ENCODE measurements at regions not wholly inside any gene's neighbourhood (a gene's known extent, or its start where the extent isn't known, plus 50 kb on each side); places are given as distances from the start of the nearest gene placed in this dataset.

- H3K27me3 Mint-ChIP-seq = peaks cover 10% of the 10 kb centered on the region
- H3K4me3 Mint-ChIP-seq = no peak overlapping the region
- H3K4me1 Mint-ChIP-seq (ENCODE audit: unreplicated experiment) = peaks cover 12% of the 10 kb centered on the region
- no peaks in the 10 kb centered on the region for H3K36me3 Mint-ChIP-seq
- no peaks in the 10 kb centered on the region for H3K9me3 Mint-ChIP-seq
- TF ChIP-seq, protein P1, sequence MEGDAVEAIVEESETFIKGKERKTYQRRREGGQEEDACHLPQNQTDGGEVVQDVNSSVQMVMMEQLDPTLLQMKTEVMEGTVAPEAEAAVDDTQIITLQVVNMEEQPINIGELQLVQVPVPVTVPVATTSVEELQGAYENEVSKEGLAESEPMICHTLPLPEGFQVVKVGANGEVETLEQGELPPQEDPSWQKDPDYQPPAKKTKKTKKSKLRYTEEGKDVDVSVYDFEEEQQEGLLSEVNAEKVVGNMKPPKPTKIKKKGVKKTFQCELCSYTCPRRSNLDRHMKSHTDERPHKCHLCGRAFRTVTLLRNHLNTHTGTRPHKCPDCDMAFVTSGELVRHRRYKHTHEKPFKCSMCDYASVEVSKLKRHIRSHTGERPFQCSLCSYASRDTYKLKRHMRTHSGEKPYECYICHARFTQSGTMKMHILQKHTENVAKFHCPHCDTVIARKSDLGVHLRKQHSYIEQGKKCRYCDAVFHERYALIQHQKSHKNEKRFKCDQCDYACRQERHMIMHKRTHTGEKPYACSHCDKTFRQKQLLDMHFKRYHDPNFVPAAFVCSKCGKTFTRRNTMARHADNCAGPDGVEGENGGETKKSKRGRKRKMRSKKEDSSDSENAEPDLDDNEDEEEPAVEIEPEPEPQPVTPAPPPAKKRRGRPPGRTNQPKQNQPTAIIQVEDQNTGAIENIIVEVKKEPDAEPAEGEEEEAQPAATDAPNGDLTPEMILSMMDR (conservative IDR thresholded peaks at IDR 0.05) = no peak
- no peak for DNase-seq (ENCODE audit: extremely low spot score, unreplicated experiment)
- H3K27ac Mint-ChIP-seq = no peak overlapping the region
Measured at GRCh38 chr16:24674877-24675276, 54.6 kb upstream of the TNRC6A start.

DNA sequence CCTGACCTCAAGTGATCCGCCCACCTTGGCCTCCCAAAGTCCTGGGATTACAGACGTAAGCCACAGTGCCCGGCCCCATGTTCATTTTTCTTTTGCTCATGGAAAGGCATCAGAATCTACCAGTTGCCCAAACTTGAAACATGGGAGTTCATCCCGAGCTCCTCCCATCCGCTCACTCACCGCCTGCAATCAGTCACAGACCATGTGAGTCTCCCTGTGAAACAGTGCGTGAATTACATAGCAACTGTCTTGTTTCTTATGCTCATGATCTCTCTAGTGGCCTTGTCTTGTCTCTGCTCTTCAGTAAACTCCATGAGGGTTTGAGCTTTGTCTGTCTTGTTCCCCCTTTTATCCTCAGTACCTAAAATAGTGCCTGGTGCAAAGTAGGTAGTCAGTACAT lies 52.1 kb upstream of the TNRC6A start:
- Mint-ChIP-seq H3K36me3 (no peaks in the 10 kb centered on the region), H3K27me3 (no peaks in the 10 kb centered on the region), H3K4me1 (ENCODE audit: unreplicated experiment) (peaks cover 5% of the 10 kb centered on the region), H3K4me3 (no peak overlapping the region), H3K27ac (no peak overlapping the region), H3K9me3 (no peaks in the 10 kb centered on the region)
- TF ChIP-seq, protein P1 (conservative IDR thresholded peaks at IDR 0.05) = no peak
- no peak for DNase-seq (ENCODE audit: extremely low spot score, unreplicated experiment)
